RCC 7860 (cell line): ENCODE measurements at regions not wholly inside any gene's neighbourhood (a gene's known extent, or its start where the extent isn't known, plus 50 kb on each side); places are given as distances from the start of the nearest gene placed in this dataset.
"Not testable (repeated sequence)": the region's sequence is repeated elsewhere in the genome, so short reads cannot be mapped to it uniquely, and the experiment has no call there.

ENCODE experiments used
- DNase-seq: peaks from one replicate; pipeline ENCODE4 v3.0.0-alpha.2; 2015; ENCODE audit warnings: low spot score
- FAIRE-seq: peaks from 2 replicates; lab custom pipeline; 2012; peaks lifted over from hg19 to GRCh38; lab: Jason Lieb, UNC

- DNase-seq: no peak
- FAIRE-seq: no peak
Measured at GRCh38 chr7:83306502-83306901, 143.8 kb upstream of the PCLO start.

DNA sequence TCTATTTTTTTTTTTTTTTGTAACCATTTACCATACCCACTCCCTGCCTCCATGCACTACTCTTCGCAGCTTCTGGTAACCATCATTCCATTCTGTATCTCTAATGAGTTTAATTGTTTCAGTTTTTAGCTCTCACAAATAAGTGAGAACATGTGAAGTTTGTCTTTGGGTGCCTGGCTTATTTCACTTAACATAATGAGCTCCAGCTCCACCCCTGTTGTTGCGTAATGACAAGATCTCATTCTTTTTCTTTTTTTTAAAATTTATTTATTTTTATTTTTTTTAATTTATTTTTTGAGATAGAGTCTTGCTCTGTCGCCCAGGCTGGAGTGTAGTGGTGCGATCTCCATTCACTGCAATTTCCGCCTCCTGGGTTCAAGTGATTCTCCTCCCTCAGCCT lies 142.3 kb upstream of the PCLO start:
- FAIRE-seq (no peak), DNase-seq (no peak)

- FAIRE-seq (no peak), DNase-seq (no peak)
Measured at GRCh38 chr7:83301416-83301815, 138.7 kb upstream of the PCLO start.

DNA sequence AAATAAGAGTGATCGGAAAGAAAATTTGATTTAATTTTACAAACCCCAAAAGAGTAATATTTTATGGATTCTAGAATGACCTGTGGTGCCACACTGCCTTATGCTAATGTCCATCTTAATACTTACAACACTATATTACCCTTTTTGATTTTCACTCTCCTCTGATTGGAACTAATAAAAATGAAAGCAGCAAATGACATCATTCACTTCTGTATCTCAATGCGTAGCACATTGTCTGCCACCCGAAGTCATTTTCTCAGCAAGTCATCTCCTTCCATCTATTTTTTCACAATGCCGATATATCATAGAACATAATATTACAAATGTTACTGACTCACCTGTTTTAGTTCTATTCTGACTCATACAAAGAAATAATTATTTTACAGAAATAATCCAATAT lies 127.5 kb upstream of the PCLO start:
- no peak for FAIRE-seq

DNA sequence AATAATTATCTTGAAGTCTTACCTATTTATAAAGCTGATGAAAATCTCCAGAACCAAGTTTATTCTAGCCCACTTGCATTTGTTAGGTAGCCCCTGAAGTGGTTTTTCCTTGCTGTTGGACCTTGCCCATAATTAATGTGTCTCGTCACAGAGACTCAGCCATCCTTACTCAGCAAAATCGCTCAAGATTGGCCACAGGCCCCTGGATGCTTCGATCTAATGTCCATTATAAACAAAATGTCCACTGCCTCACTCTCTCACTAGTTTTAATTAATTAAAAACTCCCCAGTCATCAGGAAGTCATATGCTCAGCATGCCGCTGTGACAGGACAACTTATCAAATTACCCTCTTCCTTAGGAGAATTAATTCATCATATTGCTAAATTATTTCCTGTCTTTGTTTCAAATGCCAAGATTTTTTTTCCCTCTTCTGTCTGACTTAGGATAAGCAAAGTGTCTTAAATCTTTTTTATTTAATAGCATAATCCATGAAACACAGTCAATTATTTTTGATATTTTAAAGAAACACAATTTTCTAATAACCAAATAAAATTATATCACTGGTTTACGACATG lies 126.8 kb upstream of the PCLO start:
- FAIRE-seq (no peak), DNase-seq (no peak)

More for the DNA sequence above, 127.5 kb upstream of the PCLO start:
- no peak for DNase-seq

DNA sequence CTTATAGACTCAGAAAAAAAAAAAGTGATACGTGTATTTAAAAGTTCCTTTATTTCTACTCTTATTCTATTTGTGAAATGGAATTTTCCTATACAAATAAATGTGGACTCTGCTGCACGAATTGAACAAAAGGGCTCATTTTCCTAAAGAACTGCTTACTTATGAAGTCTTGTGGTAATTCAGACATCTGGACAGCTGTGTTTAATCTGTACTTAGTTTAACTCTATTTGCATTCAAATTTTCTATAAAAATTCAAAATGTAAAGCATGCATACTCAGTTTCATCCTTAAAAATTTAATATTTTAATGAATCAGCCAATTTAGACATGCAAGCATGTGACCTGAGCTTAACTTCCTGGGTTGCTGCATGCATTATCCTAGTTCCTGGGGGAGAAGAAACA lies 118.0 kb upstream of the PCLO start:
- no peak for FAIRE-seq
- no peak for DNase-seq

GRCh38 chr7:83276250-83276649 lies 113.6 kb upstream of the PCLO start:
- DNase-seq (no peak), FAIRE-seq (no peak)

DNA sequence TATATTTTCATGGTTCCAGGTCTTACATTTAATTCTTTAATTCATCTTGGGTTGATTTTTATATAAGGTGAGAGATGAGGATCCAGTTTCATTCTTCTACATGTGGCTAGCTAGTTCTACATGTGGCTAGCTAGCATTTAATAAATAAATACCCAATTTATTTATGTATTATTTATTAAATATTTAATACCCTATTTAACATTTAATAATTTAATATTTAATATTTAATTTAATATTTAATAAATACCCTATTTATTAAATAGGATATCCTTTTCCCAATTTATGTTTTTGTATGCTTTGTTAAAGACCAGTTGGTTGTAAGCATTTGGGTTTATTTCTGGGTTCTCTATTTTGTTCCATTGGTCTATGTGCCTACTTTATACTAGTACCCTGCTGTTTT lies 111.0 kb upstream of the PCLO start:
- FAIRE-seq (peak; percentile 57), DNase-seq (no peak)

DNA sequence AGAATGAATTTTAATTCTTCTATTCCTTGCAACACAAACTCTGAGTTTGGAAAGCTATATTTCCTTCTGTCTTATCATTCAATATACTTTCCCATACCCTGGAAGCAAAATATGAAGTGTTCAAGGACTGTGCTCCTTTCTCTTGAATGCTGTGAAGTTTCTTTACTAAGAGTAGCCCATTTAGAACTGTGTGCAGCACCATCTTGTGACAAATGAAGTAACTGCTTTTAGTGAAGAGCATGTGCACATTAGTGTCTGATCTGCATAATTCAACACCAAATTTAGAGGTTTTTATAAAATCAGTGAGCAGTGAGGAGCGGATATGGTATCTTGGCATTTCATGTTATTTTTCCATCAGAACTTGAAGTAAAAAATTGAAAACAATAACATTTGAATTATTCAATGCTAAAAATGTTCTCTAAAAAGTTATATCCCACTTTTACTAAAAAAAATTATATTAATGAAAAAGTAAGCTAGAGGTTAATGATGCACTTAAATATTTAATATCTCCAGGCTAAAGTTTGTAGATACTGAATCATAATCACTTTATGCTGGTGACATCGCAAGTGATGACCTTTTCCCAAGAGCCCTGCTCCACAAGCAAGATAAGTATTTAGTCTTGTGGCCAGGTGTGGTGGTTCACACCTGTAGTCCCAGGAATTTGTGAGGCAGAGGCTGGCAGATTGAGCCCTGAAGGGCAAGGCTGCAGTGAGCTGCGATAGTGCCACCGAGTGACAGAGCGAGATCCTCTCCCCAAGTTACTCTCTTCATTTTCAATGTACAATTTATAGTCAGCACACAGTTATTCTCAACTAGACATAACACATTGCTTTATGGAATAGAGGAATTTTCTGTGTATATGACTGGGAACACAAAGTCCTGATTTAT lies 108.8 kb upstream of the PCLO start:
- no peak for FAIRE-seq
- DNase-seq: no peak

GRCh38 chr7:83270407-83270806 lies 107.7 kb upstream of the PCLO start:
- no peak for FAIRE-seq

GRCh38 chr7:83267141-83267631 lies 104.5 kb upstream of the PCLO start:
- DNase-seq: no peak

More at GRCh38 chr7:83270407-83270806, 107.7 kb upstream of the PCLO start:
- DNase-seq: no peak

GRCh38 chr7:83263442-83264034 lies 100.9 kb upstream of the PCLO start:
- DNase-seq, FAIRE-seq: not testable (repeated sequence)

More at GRCh38 chr7:83267141-83267631, 104.5 kb upstream of the PCLO start:
- no peak for FAIRE-seq

GRCh38 chr7:83259064-83259463 lies 96.4 kb upstream of the PCLO start:
- no peak for DNase-seq
- no peak for FAIRE-seq

GRCh38 chr7:83248000-83248399 lies 85.3 kb upstream of the PCLO start:
- DNase-seq: no peak
- no peak for FAIRE-seq

DNA sequence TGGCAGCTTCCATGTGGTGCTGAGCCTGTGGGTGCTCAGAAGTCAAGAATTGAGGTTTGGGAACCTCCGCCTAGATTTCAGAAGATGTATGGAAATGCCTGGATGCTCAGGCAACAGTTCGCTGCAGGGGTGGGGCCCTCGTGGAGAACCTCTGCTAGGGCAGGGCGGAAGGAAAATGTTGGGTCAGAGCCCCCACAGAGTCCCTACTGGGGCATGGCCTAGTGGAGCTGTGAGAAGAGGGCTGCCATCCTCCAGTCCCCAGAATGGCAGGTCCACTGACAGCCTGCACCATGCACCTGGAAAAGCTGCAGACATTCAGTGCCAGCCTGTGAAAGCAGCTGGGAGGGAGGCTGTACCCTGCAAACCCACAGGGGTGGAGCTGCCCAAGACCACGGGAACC lies 56.5 kb upstream of the PCLO start:
- not testable (repeated sequence) for DNase-seq, FAIRE-seq

GRCh38 chr7:83212883-83213282 lies 50.2 kb upstream of the PCLO start:
- FAIRE-seq: no peak

More at GRCh38 chr7:83212883-83213282, 50.2 kb upstream of the PCLO start:
- no peak for DNase-seq
